ENCODE measurements at regions not wholly inside any gene's neighbourhood (a gene's known extent, or its start where the extent isn't known, plus 50 kb on each side); places are given as distances from the start of the nearest gene placed in this dataset.

- Histone ChIP-seq H3K4me3 (replicated peaks in 1 of 3; ENCODE audit: insufficient read depth in 1 of 3, low read depth in 1 of 3, low read length in 3 of 3) (no peak overlapping the region), H3K9me1 (replicated peaks; ENCODE audit: control insufficient read depth, extremely low read depth, insufficient read depth, low read length) (no peaks in the 10 kb centered on the region), H3K36me3 (ENCODE audit: control insufficient read depth in 2 of 2, extremely low read depth in 1 of 2, insufficient read depth in 2 of 2, low read length in 2 of 2) (no peaks in the 10 kb centered on the region), H3K4me2 (ENCODE audit: insufficient read depth, low read length) (no peak overlapping the region), H4K20me1 (replicated peaks; ENCODE audit: control insufficient read depth, extremely low read depth, insufficient read depth, low read length) (no peaks in the 10 kb centered on the region), H3K27ac (ENCODE audit: insufficient read depth, low read depth, low read length) (no peak overlapping the region), H3K4me1 (ENCODE audit: control insufficient read depth, extremely low read depth, insufficient read depth, low read length) (peaks cover 12% of the 10 kb centered on the region), H3K27me3 (ENCODE audit: control insufficient read depth in 2 of 2, insufficient read depth in 2 of 2, low read length in 2 of 2) (no peaks in the 10 kb centered on the region), H3K9ac (replicated peaks; ENCODE audit: extremely low read depth, insufficient read depth, low read length) (no peak overlapping the region), H3K9me3 (replicated peaks; ENCODE audit: control insufficient read depth, insufficient read depth, low read length) (no peaks in the 10 kb centered on the region), H3K79me2 (ENCODE audit: control insufficient read depth, insufficient read depth, low read length) (no peaks in the 10 kb centered on the region), H2AFZ (ENCODE audit: low read depth, low read length) (no peak overlapping the region)
- BruUV-seq (replicated peaks), result no TSS peak
- intact Hi-C loops (cut with micrococcal nuclease), result loop anchor here (10.0 kb wide), 1 partner anchor 302 kb away; no protein-coding TSS in a partner anchor
- TF ChIP-seq JUN (IDR thresholded peaks at IDR 0.05; ENCODE audit: borderline replicate concordance, insufficient read depth, insufficient read length, low read depth) (no peak), MAX (IDR thresholded peaks at IDR 0.05; ENCODE audit: insufficient read depth, insufficient read length) (no peak), POLR2AphosphoS5 (IDR thresholded peaks at IDR 0.05; ENCODE audit: insufficient read depth, low read depth, low read length) (no peak), EZH2 (IDR thresholded peaks at IDR 0.05; ENCODE audit: borderline replicate concordance, low read depth, low read length, severe bottlenecking) (no peak), GATA2 (IDR thresholded peaks at IDR 0.05; ENCODE audit: insufficient read depth, insufficient read length, low read depth, low read length) (no peak), MYC (IDR thresholded peaks at IDR 0.05; ENCODE audit: low read depth, low read length) (no peak), FOS (IDR thresholded peaks at IDR 0.05; ENCODE audit: borderline replicate concordance, insufficient read depth, low read length) (no peak), CTCF (IDR thresholded peaks at IDR 0.05; ENCODE audit: extremely low read depth in 1 of 2, insufficient read depth in 1 of 2, low read depth in 1 of 2, low read length in 2 of 2) (no peak)
- FAIRE-seq (no peak), DNase-seq (ENCODE audit: low read depth, low spot score) (peak; percentile 45)
- ChIA-PET CTCF (interaction anchor here (0.8 to 1.0 kb wide), 2 partner anchors 9 to 19 kb away, joined by 3 read pairs; no protein-coding TSS in a partner anchor), POLR2A (no interaction called here)
- dilution Hi-C loops (cut with MboI; ENCODE audit: extremely low pct_ligation_motif_present, low sequenced_read_pairs), result no loop called here
Observed at GRCh38 chr2:56687169-56687568, 503.4 kb downstream of the CCDC85A start.

Data from endothelial cell of umbilical vein (primary cell).